Osteoblast (primary cell): ENCODE measurements at regions not wholly inside any gene's neighbourhood (a gene's known extent, or its start where the extent isn't known, plus 50 kb on each side); places are given as distances from the start of the nearest gene placed in this dataset.

ENCODE experiments used
- DNase-seq: peaks from one replicate; pipeline ENCODE4 v3.0.0; 2011; ENCODE audit warnings: low spot score, mixed read lengths; ENCODE audit not compliant: insufficient read length; ENCODE audit errors: missing footprints
- H2AFZ ChIP-seq: 2 replicates; pipeline ENCODE4 v1.6.0; 2011; ENCODE audit warnings: mild to moderate bottlenecking, low read length
- H3K27ac ChIP-seq: 2 replicates; pipeline ENCODE4 v1.5.1; 2011; ENCODE audit warnings: mild to moderate bottlenecking, low read depth, low read length, moderate library complexity
- H3K27me3 ChIP-seq: 2 replicates; pipeline ENCODE4 v1.6.0; 2012; ENCODE audit warnings: mild to moderate bottlenecking, control low read depth, inconsistent platforms, low read length, moderate library complexity; ENCODE audit not compliant: insufficient read depth
- H3K36me3 ChIP-seq: 2 replicates; pipeline ENCODE4 v1.5.1; 2011; ENCODE audit warnings: mild to moderate bottlenecking, low read length, control low read depth, moderate library complexity; ENCODE audit not compliant: insufficient read depth
- H3K4me1 ChIP-seq: 2 replicates; pipeline ENCODE4 v1.5.1; 2011; ENCODE audit warnings: mild to moderate bottlenecking, low read length, control low read depth, moderate library complexity; ENCODE audit not compliant: insufficient read depth
- H3K4me2 ChIP-seq: 2 replicates; pipeline ENCODE4 v1.6.0; 2011; ENCODE audit warnings: mild to moderate bottlenecking, low read length; ENCODE audit not compliant: insufficient read depth
- H3K4me3 ChIP-seq: fragments of 200-600 bp; sonication (generic); 3 replicates; pipeline ENCODE4 v1.5.1; 2012; ENCODE audit warnings: mild to moderate bottlenecking, low read length, inconsistent platforms; ENCODE audit not compliant: insufficient read depth
- H3K79me2 ChIP-seq: 2 replicates; pipeline ENCODE4 v1.6.0; 2012; ENCODE audit warnings: mild to moderate bottlenecking, low read length, control low read depth, inconsistent platforms; ENCODE audit not compliant: insufficient read depth
- H3K9me3 ChIP-seq: 2 replicates; pipeline ENCODE4 v1.5.1; 2011; ENCODE audit warnings: low read depth, low read length, control low read depth
- H4K20me1 ChIP-seq: 2 replicates; pipeline ENCODE4 v1.6.0; 2012; ENCODE audit warnings: mild to moderate bottlenecking, low read length, control low read depth; ENCODE audit not compliant: insufficient read depth
- CTCF ChIP-seq: IDR thresholded peaks from 2 replicates; pipeline ENCODE4 v1.5.1; 2011; ENCODE audit warnings: mild to moderate bottlenecking, low read depth, low read length, moderate library complexity; ENCODE audit errors: extremely low read depth

GRCh38 chr17:56074361-56074890, 78.8 kb upstream of the ANKFN1 start:
- H3K27me3 ChIP-seq: no peaks in the 10 kb centered on the region
- H3K4me2 ChIP-seq: no peak overlapping the region
- no peaks in the 10 kb centered on the region for H3K4me1 ChIP-seq
- H4K20me1 ChIP-seq: no peaks in the 10 kb centered on the region
- no peaks in the 10 kb centered on the region for H3K9me3 ChIP-seq
- DNase-seq: no peak
- no peak overlapping the region for H3K4me3 ChIP-seq
- no peak overlapping the region for H3K27ac ChIP-seq
- no peak overlapping the region for H2AFZ ChIP-seq
- H3K79me2 ChIP-seq: no peaks in the 10 kb centered on the region
- no peak for TF ChIP-seq CTCF
- H3K36me3 ChIP-seq: no peaks in the 10 kb centered on the region

- H3K4me1 ChIP-seq: no peaks in the 10 kb centered on the region
- TF ChIP-seq CTCF: no peak
- H3K4me3 ChIP-seq: no peak overlapping the region
- DNase-seq: peak; percentile 66
- no peaks in the 10 kb centered on the region for H3K27me3 ChIP-seq
- H3K36me3 ChIP-seq: no peaks in the 10 kb centered on the region
- no peak overlapping the region for H2AFZ ChIP-seq
- H3K9me3 ChIP-seq: no peaks in the 10 kb centered on the region
- H3K79me2 ChIP-seq: no peaks in the 10 kb centered on the region
- H4K20me1 ChIP-seq: no peaks in the 10 kb centered on the region
- H3K27ac ChIP-seq: no peak overlapping the region
- H3K4me2 ChIP-seq: no peak overlapping the region
Observed at GRCh38 chr17:56076980-56077379, 76.3 kb upstream of the ANKFN1 start.

- Histone ChIP-seq H3K4me1 (no peaks in the 10 kb centered on the region), H3K27ac (no peak overlapping the region), H2AFZ (no peak overlapping the region), H3K27me3 (no peaks in the 10 kb centered on the region), H3K4me2 (no peak overlapping the region), H4K20me1 (no peaks in the 10 kb centered on the region), H3K36me3 (no peaks in the 10 kb centered on the region), H3K9me3 (no peaks in the 10 kb centered on the region), H3K79me2 (no peaks in the 10 kb centered on the region), H3K4me3 (no peak overlapping the region)
- no peak for TF ChIP-seq CTCF
- no peak for DNase-seq
Observed at GRCh38 chr17:56083475-56083874, 69.8 kb upstream of the ANKFN1 start.

- no peak for TF ChIP-seq CTCF
- H3K4me3 ChIP-seq: no peak overlapping the region
- no peaks in the 10 kb centered on the region for H4K20me1 ChIP-seq
- H3K4me2 ChIP-seq: no peak overlapping the region
- H3K9me3 ChIP-seq: no peaks in the 10 kb centered on the region
- H3K27ac ChIP-seq: no peak overlapping the region
- no peak for DNase-seq
- no peak overlapping the region for H2AFZ ChIP-seq
- H3K36me3 ChIP-seq: no peaks in the 10 kb centered on the region
- H3K79me2 ChIP-seq: no peaks in the 10 kb centered on the region
- H3K27me3 ChIP-seq: no peaks in the 10 kb centered on the region
- H3K4me1 ChIP-seq: no peaks in the 10 kb centered on the region
Observed at GRCh38 chr17:56085576-56086267, 67.6 kb upstream of the ANKFN1 start.
